Activated CD8-positive, alpha-beta T cell treated with anti-CD3 and anti-CD28 coated beads for 36 hours (primary cell): ENCODE measurements at regions not wholly inside any gene's neighbourhood (a gene's known extent, or its start where the extent isn't known, plus 50 kb on each side); places are given as distances from the start of the nearest gene placed in this dataset.

Experiments used
- ATAC-seq: fragments of 200-7000 bp; cut with Tn5 transposase; one replicate; pipeline ENCODE4 v1.10.0; 2021; ENCODE audit warnings: mild to moderate bottlenecking, moderate library complexity
- CTCF ChIA-PET: fragments of 350-600 bp; sonication (Branson Sonifier 250); formaldehyde crosslinking; loops from one replicate; lab custom pipeline; 2021; ENCODE audit warnings: antibody characterized with exemption; lab: Charles Lee
- POLR2A ChIA-PET: fragments of 350-600 bp; sonication (Branson Sonifier 250); formaldehyde crosslinking; loops from one replicate; lab custom pipeline; 2021; ENCODE audit warnings: antibody characterized with exemption; lab: Charles Lee
- DNase-seq: peaks from one replicate; pipeline ENCODE4 v3.0.0-alpha.2; 2020
- H3K27ac Mint-ChIP-seq: one replicate; pipeline ENCODE4 v1.8.0; 2021; ENCODE audit warnings: mild to moderate bottlenecking, mixed read lengths
- H3K27me3 Mint-ChIP-seq: one replicate; pipeline ENCODE4 v1.8.0; 2021; ENCODE audit warnings: mixed read lengths
- H3K36me3 Mint-ChIP-seq: one replicate; pipeline ENCODE4 v1.8.0; 2021; ENCODE audit warnings: low read depth, mixed read lengths
- H3K4me1 Mint-ChIP-seq: one replicate; pipeline ENCODE4 v1.8.0; 2021; ENCODE audit warnings: low read depth, mixed read lengths
- H3K4me3 Mint-ChIP-seq: one replicate; pipeline ENCODE4 v1.8.0; 2021; ENCODE audit warnings: mild to moderate bottlenecking, moderate library complexity, mixed read lengths
- H3K9me3 Mint-ChIP-seq: one replicate; pipeline ENCODE4 v1.8.0; 2021; ENCODE audit warnings: mixed read lengths
- intact Hi-C: fragments of 100-400 bp; cut with micrococcal nuclease; formaldehyde crosslinking; loops from one replicate; pipeline ENCODE4 v1.10.0; 2022
- TF ChIP-seq, protein P1 (sequence below): fragments of 200-600 bp; IDR thresholded peaks from one replicate; pipeline ENCODE4 v1.8.0; 2022; ENCODE audit warnings: antibody characterized with exemption, mild to moderate bottlenecking

DNA sequence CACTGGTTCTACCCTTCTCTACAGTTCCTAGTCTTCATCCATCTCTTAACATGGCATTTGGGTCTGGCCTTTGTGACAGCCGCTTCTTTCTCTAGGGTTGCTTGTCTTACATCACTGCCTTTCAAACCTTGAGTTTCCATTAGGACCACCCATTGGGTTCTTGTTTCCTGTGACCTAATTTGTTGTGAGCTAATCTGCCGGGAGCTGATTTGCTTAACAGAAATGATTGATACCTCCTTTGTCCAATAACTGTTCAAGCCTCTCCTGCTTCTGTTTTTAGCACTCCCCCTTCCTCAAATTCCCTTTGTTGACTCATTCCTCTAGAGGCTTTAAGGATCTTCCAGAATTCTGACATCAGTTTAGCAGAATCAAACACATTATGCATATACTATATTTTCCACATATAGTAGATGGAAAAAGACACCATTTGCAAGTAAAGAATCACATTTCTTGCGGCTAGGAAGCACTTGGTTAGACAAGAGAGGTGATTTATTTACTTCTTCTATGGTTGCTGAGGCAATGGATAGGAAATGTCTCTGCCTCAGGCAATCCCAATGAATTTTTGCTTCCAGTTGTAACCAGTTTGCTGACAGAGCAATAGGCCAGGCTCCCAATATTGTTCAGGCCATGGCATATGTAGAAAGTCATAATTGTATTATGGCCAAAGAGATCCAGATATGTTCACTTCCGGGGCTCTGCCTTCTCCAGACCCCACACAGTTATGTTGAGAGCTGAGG is 130.7 kb downstream of the SNX19 start:
- Mint-ChIP-seq H3K27ac (no peak overlapping the region), H3K4me1 (no peaks in the 10 kb centered on the region), H3K9me3 (peaks cover 5% of the 10 kb centered on the region), H3K27me3 (peaks cover 6% of the 10 kb centered on the region), H3K4me3 (no peak overlapping the region), H3K36me3 (no peaks in the 10 kb centered on the region)
- ATAC-seq = no peak
- TF ChIP-seq, protein P1, sequence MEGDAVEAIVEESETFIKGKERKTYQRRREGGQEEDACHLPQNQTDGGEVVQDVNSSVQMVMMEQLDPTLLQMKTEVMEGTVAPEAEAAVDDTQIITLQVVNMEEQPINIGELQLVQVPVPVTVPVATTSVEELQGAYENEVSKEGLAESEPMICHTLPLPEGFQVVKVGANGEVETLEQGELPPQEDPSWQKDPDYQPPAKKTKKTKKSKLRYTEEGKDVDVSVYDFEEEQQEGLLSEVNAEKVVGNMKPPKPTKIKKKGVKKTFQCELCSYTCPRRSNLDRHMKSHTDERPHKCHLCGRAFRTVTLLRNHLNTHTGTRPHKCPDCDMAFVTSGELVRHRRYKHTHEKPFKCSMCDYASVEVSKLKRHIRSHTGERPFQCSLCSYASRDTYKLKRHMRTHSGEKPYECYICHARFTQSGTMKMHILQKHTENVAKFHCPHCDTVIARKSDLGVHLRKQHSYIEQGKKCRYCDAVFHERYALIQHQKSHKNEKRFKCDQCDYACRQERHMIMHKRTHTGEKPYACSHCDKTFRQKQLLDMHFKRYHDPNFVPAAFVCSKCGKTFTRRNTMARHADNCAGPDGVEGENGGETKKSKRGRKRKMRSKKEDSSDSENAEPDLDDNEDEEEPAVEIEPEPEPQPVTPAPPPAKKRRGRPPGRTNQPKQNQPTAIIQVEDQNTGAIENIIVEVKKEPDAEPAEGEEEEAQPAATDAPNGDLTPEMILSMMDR = no peak
- intact Hi-C loops = no loop called here
- CTCF ChIA-PET = no interaction called here
- POLR2A ChIA-PET = no interaction called here
- no peak for DNase-seq

DNA sequence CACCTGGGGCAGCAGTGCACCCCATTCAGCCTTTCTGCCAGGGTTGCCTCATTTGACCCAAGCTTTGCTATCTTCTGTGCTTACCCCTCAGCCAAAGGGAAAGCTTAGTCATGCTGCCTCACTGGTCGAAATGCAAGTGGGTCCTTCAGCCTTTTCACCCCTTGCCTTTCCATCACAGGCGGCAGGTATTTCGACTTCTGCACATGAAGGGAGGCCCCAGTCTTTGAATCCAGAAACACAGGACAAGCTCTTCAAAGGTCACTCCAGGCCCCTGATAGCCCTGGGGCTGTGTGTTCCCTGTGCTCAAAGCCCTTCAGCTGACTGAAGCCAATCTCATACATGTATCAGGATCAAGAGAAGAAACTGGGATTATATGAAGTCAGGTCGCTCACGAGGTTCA is 129.7 kb downstream of the SNX19 start:
- Mint-ChIP-seq H3K4me1 (no peaks in the 10 kb centered on the region), H3K27me3 (peaks cover 11% of the 10 kb centered on the region), H3K9me3 (peaks cover 15% of the 10 kb centered on the region), H3K36me3 (no peaks in the 10 kb centered on the region), H3K4me3 (no peak overlapping the region), H3K27ac (no peak overlapping the region)
- DNase-seq (no peak), ATAC-seq (no peak)
- TF ChIP-seq, protein P1 = no peak
- POLR2A ChIA-PET = no interaction called here
- intact Hi-C loops = no loop called here
- CTCF ChIA-PET = no interaction called here

DNA sequence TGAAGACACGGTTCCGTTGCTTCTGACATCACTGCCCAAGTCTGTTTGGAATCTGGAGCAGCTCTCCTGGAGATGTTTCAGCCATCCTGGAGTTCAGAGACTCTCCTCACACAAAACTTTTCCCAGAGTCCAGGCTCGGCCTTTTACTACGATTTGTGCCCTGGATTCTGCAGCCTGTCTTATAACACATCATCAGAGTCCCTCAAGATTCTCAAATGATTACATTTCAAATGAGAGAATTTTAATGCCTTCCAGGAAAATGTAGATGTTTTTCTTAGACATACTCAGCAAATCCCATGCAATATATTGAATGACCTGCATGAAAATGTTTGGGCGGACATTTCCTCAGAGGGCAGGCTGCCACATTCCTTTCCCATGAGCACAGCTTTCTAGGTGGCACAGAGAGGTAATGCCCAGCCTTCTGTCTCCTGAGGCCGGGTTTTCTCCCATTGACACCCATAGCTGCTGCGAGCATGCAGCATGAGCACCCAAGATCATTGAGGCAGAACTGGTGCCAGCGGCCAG is 129.1 kb downstream of the SNX19 start:
- no peak overlapping the region for H3K27ac Mint-ChIP-seq
- intact Hi-C loops = no loop called here
- H3K36me3 Mint-ChIP-seq = no peaks in the 10 kb centered on the region
- H3K4me1 Mint-ChIP-seq = no peaks in the 10 kb centered on the region
- ChIA-PET CTCF (interaction anchor here (1.2 kb wide), 1 partner anchor 75 kb away, joined by 3 read pairs; no protein-coding TSS in a partner anchor), POLR2A (no interaction called here)
- H3K9me3 Mint-ChIP-seq = peaks cover 15% of the 10 kb centered on the region
- TF ChIP-seq, protein P1 = no peak
- DNase-seq (no peak), ATAC-seq (no peak)
- H3K4me3 Mint-ChIP-seq = no peak overlapping the region
- H3K27me3 Mint-ChIP-seq = peaks cover 12% of the 10 kb centered on the region

DNA sequence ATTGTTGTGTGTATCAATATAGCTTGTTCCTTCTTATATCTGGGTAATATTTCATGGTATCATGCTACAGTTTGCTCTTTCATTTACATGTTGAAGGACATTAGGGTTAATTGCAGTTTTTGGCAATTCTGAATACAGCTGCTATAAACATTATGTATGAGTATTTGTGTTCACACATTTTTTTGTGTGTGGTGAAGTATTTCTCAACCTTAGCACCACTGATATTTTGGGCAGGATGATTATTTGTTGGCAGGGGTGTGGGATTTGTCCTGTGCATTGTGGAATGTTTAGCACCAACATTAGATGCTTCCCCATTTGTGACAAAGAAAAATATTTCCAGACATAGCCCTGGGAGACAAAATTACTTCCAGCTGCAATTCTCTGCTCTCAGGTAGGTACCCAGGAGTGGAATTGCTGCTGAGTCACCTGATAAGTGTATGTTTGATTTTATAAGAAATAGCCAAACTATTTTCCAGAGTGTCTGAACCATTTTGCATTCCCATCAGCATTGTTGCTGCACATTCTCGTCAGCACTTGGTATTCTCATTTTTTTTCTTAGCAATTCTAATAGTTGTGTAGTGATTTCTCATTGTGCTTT is 128.2 kb downstream of the SNX19 start:
- Mint-ChIP-seq H3K4me3 (no peak overlapping the region), H3K36me3 (no peaks in the 10 kb centered on the region), H3K27ac (no peak overlapping the region), H3K27me3 (peaks cover 14% of the 10 kb centered on the region), H3K4me1 (no peaks in the 10 kb centered on the region), H3K9me3 (peaks cover 15% of the 10 kb centered on the region)
- DNase-seq = no peak
- ChIA-PET POLR2A (no interaction called here), CTCF (interaction anchor here (1.2 kb wide), 1 partner anchor 74 kb away, joined by 3 read pairs; no protein-coding TSS in a partner anchor)
- intact Hi-C loops = no loop called here
- ATAC-seq = no peak
- TF ChIP-seq, protein P1 = no peak

DNA sequence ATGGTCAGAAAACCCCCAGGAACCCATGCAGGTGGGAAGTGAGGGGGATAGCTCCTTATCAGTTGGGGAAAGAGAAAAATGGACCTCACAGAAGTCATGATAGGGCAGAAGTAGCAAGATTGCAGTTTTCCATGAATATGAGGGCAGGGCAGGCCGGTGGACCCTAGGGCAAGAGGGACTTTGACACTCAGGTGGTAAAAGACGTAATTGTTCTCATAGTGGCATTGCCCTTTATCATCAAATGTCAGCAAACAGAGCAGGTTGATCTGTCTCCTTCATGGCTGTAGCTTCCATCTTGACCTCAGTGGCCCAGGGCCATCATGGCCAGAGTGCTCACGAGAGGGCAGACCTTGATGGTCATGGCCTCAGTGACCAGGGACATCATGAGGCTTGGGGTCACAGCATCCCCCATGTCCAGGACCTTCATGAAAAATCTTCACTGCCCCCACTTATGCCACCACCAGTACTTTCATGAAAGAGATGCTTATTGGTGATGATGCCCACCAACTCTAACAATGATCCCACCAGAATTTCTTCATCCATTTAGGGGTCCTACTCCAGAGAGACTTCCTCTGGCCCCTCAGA is 127.1 kb downstream of the SNX19 start:
- Mint-ChIP-seq H3K36me3 (no peaks in the 10 kb centered on the region), H3K27ac (no peak overlapping the region)

More for the DNA sequence above, 127.1 kb downstream of the SNX19 start:
- Mint-ChIP-seq H3K27me3 (peaks cover 14% of the 10 kb centered on the region), H3K4me3 (no peak overlapping the region), H3K9me3 (peaks cover 15% of the 10 kb centered on the region), H3K4me1 (no peaks in the 10 kb centered on the region)
- intact Hi-C loops = no loop called here
- DNase-seq = no peak
- POLR2A ChIA-PET = no interaction called here
- no peak for ATAC-seq
- TF ChIP-seq, protein P1 = no peak
- CTCF ChIA-PET = no interaction called here
